Right lobe of liver (tissue), 4 donors: ENCODE measurements at regions not wholly inside any gene's neighbourhood (a gene's known extent, or its start where the extent isn't known, plus 50 kb on each side); places are given as distances from the start of the nearest gene placed in this dataset.

ENCODE experiments used
- CTCF ChIP-seq, 4 donors: fragments of 200-600 bp in 3 of 4; fragments of 450-650 bp in 1 of 4; IDR thresholded peaks; one replicate each; pipeline versions ENCODE4 v1.5.1 to v1.8.0; 2016 to 2022; ENCODE audit warnings: antibody characterized with exemption in 4 of 4, mild to moderate bottlenecking in 2 of 4
- POLR2A ChIP-seq: fragments of 450-650 bp; IDR thresholded peaks from one replicate; pipeline ENCODE4 v1.6.1; 2017; ENCODE audit warnings: antibody characterized with exemption, mild to moderate bottlenecking
- donor health status: DM: no; HTN: no; CAD: no.
- donor health status: DM: no; HTN: no; CAD: no.
- donor health status: DM: no; HTN: yes; CAD: no.

DNA sequence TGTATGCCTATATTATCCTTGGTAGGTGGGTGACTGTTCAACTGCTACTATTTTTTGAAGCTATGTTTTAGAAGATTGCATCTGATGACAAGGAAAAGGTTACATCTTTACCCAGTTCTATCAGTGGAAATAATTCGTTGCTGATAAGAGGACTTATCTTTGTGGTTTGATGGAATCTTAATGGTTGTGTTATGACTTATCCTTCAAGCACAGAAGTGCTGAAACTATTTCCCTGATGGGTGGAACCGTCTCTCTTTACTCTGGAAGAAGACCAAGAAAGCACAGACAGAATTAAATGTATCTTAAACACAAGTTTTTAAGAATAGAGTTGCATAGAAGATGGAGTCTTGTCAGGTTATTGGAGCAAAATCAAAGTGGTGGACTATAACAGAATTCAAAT lies 437.7 kb upstream of the KAZN start:
- TF ChIP-seq CTCF (IDR thresholded peaks at IDR 0.05) (no peak), POLR2A (no peak)
